ENCODE measurements at regions not wholly inside any gene's neighbourhood (a gene's known extent, or its start where the extent isn't known, plus 50 kb on each side); places are given as distances from the start of the nearest gene placed in this dataset.

- 0% methylated on average over 1 of the region's 1 CpG for WGBS (ENCODE audit: insufficient coverage, low coverage, missing lambda C conversion rate)
- H3K4me1 ChIP-seq (replicated peaks in 1 of 2; ENCODE audit: control insufficient read depth in 2 of 2, insufficient read depth in 2 of 2, low read length in 2 of 2), result no peaks in the 10 kb centered on the region
- intact Hi-C loops (cut with micrococcal nuclease), result no loop called here
- H3K4me3 ChIP-seq, result no peak overlapping the region
- H4K20me1 ChIP-seq (replicated peaks; ENCODE audit: control insufficient read depth, insufficient read depth, low read length), result no peaks in the 10 kb centered on the region
- H3K36me3 ChIP-seq (ENCODE audit: control insufficient read depth, insufficient read depth, low read length), result no peaks in the 10 kb centered on the region
- no peak for TF ChIP-seq ZC3H11A (IDR thresholded peaks at IDR 0.05; ENCODE audit: low read depth, low read length)
- TF ChIP-seq ILK (tag; IDR thresholded peaks at IDR 0.05; ENCODE audit: borderline replicate concordance, low read depth), result no peak
- no peak for TF ChIP-seq HNRNPLL (IDR thresholded peaks at IDR 0.05; ENCODE audit: low read depth, low read length, poor library complexity, severe bottlenecking)
- no peak for TF ChIP-seq OTX1 (CRISPR knock-in tag; IDR thresholded peaks at IDR 0.05)
- no peak for TF ChIP-seq MECOM (CRISPR knock-in tag; IDR thresholded peaks at IDR 0.05)
- no peak for TF ChIP-seq HNRNPH1 (optimal IDR thresholded peaks at IDR 0.05; ENCODE audit: low read depth, low read length)
- no peak for TF ChIP-seq PCBP2 (IDR thresholded peaks at IDR 0.05; ENCODE audit: low read depth, low read length, poor library complexity, severe bottlenecking)
- no peak for TF ChIP-seq ZBTB5 (IDR thresholded peaks at IDR 0.05)
- ATAC-seq, result no peak
- no peaks in the 10 kb centered on the region for H3K9me1 ChIP-seq (ENCODE audit: control insufficient read depth, insufficient read depth, low read length)
- no peak overlapping the region for H3K9ac ChIP-seq (ENCODE audit: insufficient read depth in 1 of 2, low read depth in 2 of 2, low read length in 2 of 2)
- CTCF ChIA-PET (ENCODE audit: low intra/inter-chr PET ratio), result no interaction called here
- H3K79me2 ChIP-seq (ENCODE audit: control insufficient read depth, insufficient read depth, low read length), result no peaks in the 10 kb centered on the region
- in situ Hi-C loops (cut with MboI), result no loop called here
- no peaks in the 10 kb centered on the region for H3K27me3 ChIP-seq (ENCODE audit: control insufficient read depth in 2 of 2, insufficient read depth in 2 of 2, low read length in 2 of 2)
- DNase-seq (ENCODE audit: extremely low read depth in 1 of 4, low spot score in 3 of 4), result no peak
- H3K9me3 ChIP-seq (replicated peaks; ENCODE audit: control insufficient read depth, insufficient read depth, low read depth, low read length), result no peaks in the 10 kb centered on the region
- no peak for FAIRE-seq
- no TSS peak for BruUV-seq (replicated peaks)
- POLR2A ChIA-PET, result no interaction called here
- no peak overlapping the region for H2AFZ ChIP-seq (ENCODE audit: low read depth, low read length)
- H3K4me2 ChIP-seq (ENCODE audit: insufficient read depth, low read length), result no peak overlapping the region
- H3K27ac ChIP-seq (ENCODE audit: extremely low read depth, low read depth, low read length), result no peak overlapping the region
These were observed 432.6 kb upstream of the MMADHC start for GRCh38 chr2:150020221-150020620.

All from K562 (cell line).